HEK293 (cell line): ENCODE measurements at regions not wholly inside any gene's neighbourhood (a gene's known extent, or its start where the extent isn't known, plus 50 kb on each side); places are given as distances from the start of the nearest gene placed in this dataset.

Experiments used
- GLI2 ChIP-seq: fragments of 450-650 bp; formaldehyde crosslinking; IDR thresholded peaks from 2 replicates; pipeline ENCODE4; 2017; ENCODE audit warnings: missing biosample characterization, missing genetic modification characterization, low read depth, borderline replicate concordance
- KLF10 ChIP-seq: fragments of 450-650 bp; IDR thresholded peaks from 2 replicates; pipeline ENCODE4 v1.5.1; 2018; ENCODE audit warnings: missing biosample characterization, mild to moderate bottlenecking, missing genetic modification characterization
- KLF9 ChIP-seq: fragments of 450-650 bp; formaldehyde crosslinking; IDR thresholded peaks from 2 replicates; pipeline ENCODE4 v1.5.1; 2016; ENCODE audit warnings: missing biosample characterization, missing genetic modification characterization, low read depth
- MZF1 ChIP-seq: fragments of 450-650 bp; formaldehyde crosslinking; IDR thresholded peaks from 2 replicates; pipeline ENCODE4 v1.5.1; 2017; ENCODE audit warnings: missing biosample characterization, missing genetic modification characterization, borderline replicate concordance
- PRDM1 ChIP-seq: fragments of 450-650 bp; formaldehyde crosslinking; IDR thresholded peaks from 2 replicates; pipeline ENCODE4; 2016; ENCODE audit warnings: missing biosample characterization, missing genetic modification characterization
- RBAK ChIP-seq: fragments of 450-650 bp; formaldehyde crosslinking; IDR thresholded peaks from 2 replicates; pipeline ENCODE4 v1.5.1; 2016; ENCODE audit warnings: missing biosample characterization, missing genetic modification characterization
- SETDB1 ChIP-seq: IDR thresholded peaks from one replicate; pipeline ENCODE4 v1.6.1; 2017; ENCODE audit warnings: mild to moderate bottlenecking, low read length, moderate library complexity, mixed read lengths; ENCODE audit not compliant: insufficient read length
- TCF7L2 ChIP-seq: IDR thresholded peaks from 2 replicates; pipeline ENCODE4 v1.6.1; 2011; ENCODE audit warnings: low read depth, mild to moderate bottlenecking, inconsistent platforms, low read length, moderate library complexity, borderline replicate concordance
- ZBTB48 ChIP-seq: fragments of 450-650 bp; formaldehyde crosslinking; IDR thresholded peaks from 2 replicates; pipeline ENCODE4 v1.5.1; 2016; ENCODE audit warnings: missing biosample characterization, missing genetic modification characterization
- ZFP37 ChIP-seq: fragments of 450-650 bp; formaldehyde crosslinking; IDR thresholded peaks from 2 replicates; pipeline ENCODE4 v1.5.1; 2016; ENCODE audit warnings: missing biosample characterization, missing genetic modification characterization
- ZIC2 ChIP-seq: fragments of 450-650 bp; formaldehyde crosslinking; IDR thresholded peaks from 2 replicates; pipeline ENCODE4 v1.5.1; 2016; ENCODE audit warnings: missing biosample characterization, missing genetic modification characterization
- ZNF132 ChIP-seq: fragments of 450-650 bp; formaldehyde crosslinking; IDR thresholded peaks from 2 replicates; pipeline ENCODE4 v1.5.1; 2017; ENCODE audit warnings: missing biosample characterization, missing genetic modification characterization, borderline replicate concordance
- ZNF223 ChIP-seq: fragments of 450-650 bp; formaldehyde crosslinking; IDR thresholded peaks from 2 replicates; pipeline ENCODE4 v1.5.1; 2016; ENCODE audit warnings: missing biosample characterization, missing genetic modification characterization
- ZNF311 ChIP-seq: fragments of 450-650 bp; formaldehyde crosslinking; IDR thresholded peaks from 2 replicates; pipeline ENCODE4 v1.5.1; 2017; ENCODE audit warnings: missing biosample characterization, missing genetic modification characterization, borderline replicate concordance
- ZNF530 ChIP-seq: fragments of 450-650 bp; formaldehyde crosslinking; IDR thresholded peaks from 2 replicates; pipeline ENCODE4 v1.5.1; 2016; ENCODE audit warnings: low read depth, missing biosample characterization, missing genetic modification characterization
- TF ChIP-seq, protein P1 (sequence below): fragments of 450-650 bp; formaldehyde crosslinking; IDR thresholded peaks from 2 replicates; pipeline ENCODE4 v1.5.1; 2016; ENCODE audit warnings: missing biosample characterization, missing genetic modification characterization, borderline replicate concordance
- TF ChIP-seq, protein P2 (sequence below): fragments of 450-650 bp; formaldehyde crosslinking; IDR thresholded peaks from 2 replicates; pipeline ENCODE4 v1.5.1; 2016; ENCODE audit warnings: missing biosample characterization, missing genetic modification characterization, borderline replicate concordance
- TF ChIP-seq, protein P3 (sequence below): fragments of 450-650 bp; formaldehyde crosslinking; IDR thresholded peaks from 2 replicates; pipeline ENCODE4 v1.5.1; 2016; ENCODE audit warnings: missing biosample characterization, missing genetic modification characterization

DNA sequence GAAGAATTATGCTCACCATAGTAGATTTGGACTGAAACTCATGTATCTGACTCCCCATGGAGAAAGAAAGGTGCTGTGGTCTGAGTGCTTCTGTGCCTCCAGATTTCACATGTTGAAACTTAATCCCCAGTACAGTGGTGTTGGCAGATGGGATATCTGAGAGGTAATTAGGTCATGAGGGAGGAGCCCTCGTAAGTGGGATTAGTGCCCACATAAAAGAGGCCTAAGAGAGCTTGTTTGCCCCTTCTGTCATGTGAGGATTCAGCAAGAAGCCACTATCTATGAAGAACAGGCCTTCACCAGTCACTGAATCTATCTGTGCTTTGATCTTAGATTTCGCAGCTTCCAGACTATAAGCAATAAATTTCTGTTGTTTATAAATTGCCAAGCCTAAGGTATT lies 150.1 kb downstream of the PLPP3 start (continued):
- TF ChIP-seq ZNF311 (no peak), ZFP37 (tag by site-specific recombination) (no peak), RBAK (tag by site-specific recombination) (no peak), PRDM1 (tag by site-specific recombination) (no peak), ZIC2 (tag by site-specific recombination) (no peak), KLF10 (tag by site-specific recombination) (0 out of 2 replicates have a peak, but pooled peaks have one; percentile 17), SETDB1 (peak; percentile 65), ZNF223 (tag by site-specific recombination) (no peak), GLI2 (peak; percentile 78; the same call in 1 of the 2 replicates), ZBTB48 (tag by site-specific recombination) (no peak), MZF1 (tag by site-specific recombination) (peak; percentile 51; the same call in 1 of the 2 replicates), TCF7L2 (peak; percentile 84), KLF9 (no peak), ZNF132 (no peak), ZNF530 (no peak)
- TF ChIP-seq, protein P1, sequence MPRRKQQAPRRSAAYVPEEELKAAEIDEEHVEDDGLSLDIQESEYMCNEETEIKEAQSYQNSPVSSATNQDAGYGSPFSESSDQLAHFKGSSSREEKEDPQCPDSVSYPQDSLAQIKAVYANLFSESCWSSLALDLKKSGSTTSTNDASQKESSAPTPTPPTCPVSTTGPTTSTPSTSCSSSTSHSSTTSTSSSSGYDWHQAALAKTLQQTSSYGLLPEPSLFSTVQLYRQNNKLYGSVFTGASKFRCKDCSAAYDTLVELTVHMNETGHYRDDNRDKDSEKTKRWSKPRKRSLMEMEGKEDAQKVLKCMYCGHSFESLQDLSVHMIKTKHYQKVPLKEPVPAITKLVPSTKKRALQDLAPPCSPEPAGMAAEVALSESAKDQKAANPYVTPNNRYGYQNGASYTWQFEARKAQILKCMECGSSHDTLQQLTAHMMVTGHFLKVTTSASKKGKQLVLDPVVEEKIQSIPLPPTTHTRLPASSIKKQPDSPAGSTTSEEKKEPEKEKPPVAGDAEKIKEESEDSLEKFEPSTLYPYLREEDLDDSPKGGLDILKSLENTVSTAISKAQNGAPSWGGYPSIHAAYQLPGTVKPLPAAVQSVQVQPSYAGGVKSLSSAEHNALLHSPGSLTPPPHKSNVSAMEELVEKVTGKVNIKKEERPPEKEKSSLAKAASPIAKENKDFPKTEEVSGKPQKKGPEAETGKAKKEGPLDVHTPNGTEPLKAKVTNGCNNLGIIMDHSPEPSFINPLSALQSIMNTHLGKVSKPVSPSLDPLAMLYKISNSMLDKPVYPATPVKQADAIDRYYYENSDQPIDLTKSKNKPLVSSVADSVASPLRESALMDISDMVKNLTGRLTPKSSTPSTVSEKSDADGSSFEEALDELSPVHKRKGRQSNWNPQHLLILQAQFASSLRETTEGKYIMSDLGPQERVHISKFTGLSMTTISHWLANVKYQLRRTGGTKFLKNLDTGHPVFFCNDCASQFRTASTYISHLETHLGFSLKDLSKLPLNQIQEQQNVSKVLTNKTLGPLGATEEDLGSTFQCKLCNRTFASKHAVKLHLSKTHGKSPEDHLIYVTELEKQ (tag by site-specific recombination), result peak; percentile 59; the same call in 1 of the 2 replicates
- TF ChIP-seq, protein P2, sequence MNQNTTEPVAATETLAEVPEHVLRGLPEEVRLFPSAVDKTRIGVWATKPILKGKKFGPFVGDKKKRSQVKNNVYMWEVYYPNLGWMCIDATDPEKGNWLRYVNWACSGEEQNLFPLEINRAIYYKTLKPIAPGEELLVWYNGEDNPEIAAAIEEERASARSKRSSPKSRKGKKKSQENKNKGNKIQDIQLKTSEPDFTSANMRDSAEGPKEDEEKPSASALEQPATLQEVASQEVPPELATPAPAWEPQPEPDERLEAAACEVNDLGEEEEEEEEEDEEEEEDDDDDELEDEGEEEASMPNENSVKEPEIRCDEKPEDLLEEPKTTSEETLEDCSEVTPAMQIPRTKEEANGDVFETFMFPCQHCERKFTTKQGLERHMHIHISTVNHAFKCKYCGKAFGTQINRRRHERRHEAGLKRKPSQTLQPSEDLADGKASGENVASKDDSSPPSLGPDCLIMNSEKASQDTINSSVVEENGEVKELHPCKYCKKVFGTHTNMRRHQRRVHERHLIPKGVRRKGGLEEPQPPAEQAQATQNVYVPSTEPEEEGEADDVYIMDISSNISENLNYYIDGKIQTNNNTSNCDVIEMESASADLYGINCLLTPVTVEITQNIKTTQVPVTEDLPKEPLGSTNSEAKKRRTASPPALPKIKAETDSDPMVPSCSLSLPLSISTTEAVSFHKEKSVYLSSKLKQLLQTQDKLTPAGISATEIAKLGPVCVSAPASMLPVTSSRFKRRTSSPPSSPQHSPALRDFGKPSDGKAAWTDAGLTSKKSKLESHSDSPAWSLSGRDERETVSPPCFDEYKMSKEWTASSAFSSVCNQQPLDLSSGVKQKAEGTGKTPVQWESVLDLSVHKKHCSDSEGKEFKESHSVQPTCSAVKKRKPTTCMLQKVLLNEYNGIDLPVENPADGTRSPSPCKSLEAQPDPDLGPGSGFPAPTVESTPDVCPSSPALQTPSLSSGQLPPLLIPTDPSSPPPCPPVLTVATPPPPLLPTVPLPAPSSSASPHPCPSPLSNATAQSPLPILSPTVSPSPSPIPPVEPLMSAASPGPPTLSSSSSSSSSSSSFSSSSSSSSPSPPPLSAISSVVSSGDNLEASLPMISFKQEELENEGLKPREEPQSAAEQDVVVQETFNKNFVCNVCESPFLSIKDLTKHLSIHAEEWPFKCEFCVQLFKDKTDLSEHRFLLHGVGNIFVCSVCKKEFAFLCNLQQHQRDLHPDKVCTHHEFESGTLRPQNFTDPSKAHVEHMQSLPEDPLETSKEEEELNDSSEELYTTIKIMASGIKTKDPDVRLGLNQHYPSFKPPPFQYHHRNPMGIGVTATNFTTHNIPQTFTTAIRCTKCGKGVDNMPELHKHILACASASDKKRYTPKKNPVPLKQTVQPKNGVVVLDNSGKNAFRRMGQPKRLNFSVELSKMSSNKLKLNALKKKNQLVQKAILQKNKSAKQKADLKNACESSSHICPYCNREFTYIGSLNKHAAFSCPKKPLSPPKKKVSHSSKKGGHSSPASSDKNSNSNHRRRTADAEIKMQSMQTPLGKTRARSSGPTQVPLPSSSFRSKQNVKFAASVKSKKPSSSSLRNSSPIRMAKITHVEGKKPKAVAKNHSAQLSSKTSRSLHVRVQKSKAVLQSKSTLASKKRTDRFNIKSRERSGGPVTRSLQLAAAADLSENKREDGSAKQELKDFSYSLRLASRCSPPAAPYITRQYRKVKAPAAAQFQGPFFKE, result no peak
- TF ChIP-seq, protein P3, sequence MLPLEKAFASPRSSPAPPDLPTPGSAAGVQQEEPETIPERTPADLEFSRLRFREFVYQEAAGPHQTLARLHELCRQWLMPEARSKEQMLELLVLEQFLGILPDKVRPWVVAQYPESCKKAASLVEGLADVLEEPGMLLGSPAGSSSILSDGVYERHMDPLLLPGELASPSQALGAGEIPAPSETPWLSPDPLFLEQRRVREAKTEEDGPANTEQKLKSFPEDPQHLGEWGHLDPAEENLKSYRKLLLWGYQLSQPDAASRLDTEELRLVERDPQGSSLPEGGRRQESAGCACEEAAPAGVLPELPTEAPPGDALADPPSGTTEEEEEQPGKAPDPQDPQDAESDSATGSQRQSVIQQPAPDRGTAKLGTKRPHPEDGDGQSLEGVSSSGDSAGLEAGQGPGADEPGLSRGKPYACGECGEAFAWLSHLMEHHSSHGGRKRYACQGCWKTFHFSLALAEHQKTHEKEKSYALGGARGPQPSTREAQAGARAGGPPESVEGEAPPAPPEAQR (tag by site-specific recombination), result no peak
